Neural progenitor cell (in vitro differentiated cells): ENCODE measurements at regions not wholly inside any gene's neighbourhood (a gene's known extent, or its start where the extent isn't known, plus 50 kb on each side); places are given as distances from the start of the nearest gene placed in this dataset.

Experiments used
- DNase-seq: peaks from one replicate; pipeline ENCODE4 v3.0.0-alpha.2; 2016; ENCODE audit warnings: low spot score
- H2AFZ ChIP-seq: fragments of 200-600 bp; sonication (generic); replicated peaks from 2 replicates; pipeline ENCODE4 v1.6.1; 2016; ENCODE audit warnings: antibody characterized with exemption
- H3F3A ChIP-seq: fragments of 200-600 bp; sonication (generic); 2 replicates; pipeline ENCODE4 v1.6.1; 2016; ENCODE audit warnings: antibody characterized with exemption, low read depth
- H3K27ac ChIP-seq: fragments of 200-600 bp; sonication (generic); 2 replicates; pipeline ENCODE4 v1.5.1; 2016; ENCODE audit warnings: mild to moderate bottlenecking
- H3K27me3 ChIP-seq: fragments of 200-600 bp; sonication (generic); 2 replicates; pipeline ENCODE4 v1.6.1; 2016; ENCODE audit warnings: mild to moderate bottlenecking, moderate library complexity
- H3K36me3 ChIP-seq: fragments of 200-600 bp; sonication (generic); 2 replicates; pipeline ENCODE4 v1.5.1; 2016
- H3K4me1 ChIP-seq: fragments of 200-600 bp; sonication (generic); 2 replicates; pipeline ENCODE4 v1.6.1; 2016; ENCODE audit warnings: mixed run types
- H3K4me2 ChIP-seq: fragments of 200-600 bp; sonication (generic); 2 replicates; pipeline ENCODE4 v1.6.1; 2016
- H3K4me3 ChIP-seq: fragments of 200-600 bp; sonication (generic); 2 replicates; pipeline ENCODE4 v1.5.1; 2016
- H3K79me2 ChIP-seq: fragments of 200-600 bp; sonication (generic); 2 replicates; pipeline ENCODE4 v1.6.1; 2016; ENCODE audit warnings: low read depth
- H3K9ac ChIP-seq: fragments of 200-600 bp; sonication (generic); 2 replicates; pipeline ENCODE4 v1.6.1; 2016
- H3K9me3 ChIP-seq: fragments of 200-600 bp; sonication (generic); 2 replicates; pipeline ENCODE4 v1.5.1; 2016; ENCODE audit warnings: low read depth
- H4K20me1 ChIP-seq: fragments of 200-600 bp; sonication (generic); 2 replicates; pipeline ENCODE4 v1.6.1; 2016; ENCODE audit warnings: low read depth
- H3K27ac Mint-ChIP-seq: 3 replicates; pipeline ENCODE4 v1.8.0; 2021; ENCODE audit warnings: mixed read lengths
- H3K27me3 Mint-ChIP-seq: 2 replicates; pipeline ENCODE4 v1.8.0; 2022; ENCODE audit warnings: low read depth, mild to moderate bottlenecking, inconsistent platforms, moderate library complexity, mixed read lengths; ENCODE audit not compliant: insufficient read depth
- H3K36me3 Mint-ChIP-seq: 3 replicates; pipeline ENCODE4 v1.8.0; 2021; ENCODE audit warnings: mixed read lengths
- H3K4me1 Mint-ChIP-seq: 3 replicates; pipeline ENCODE4 v1.8.0; 2021; ENCODE audit warnings: mixed read lengths
- H3K4me3 Mint-ChIP-seq: 3 replicates; pipeline ENCODE4 v1.8.0; 2021; ENCODE audit warnings: mild to moderate bottlenecking, moderate library complexity, mixed read lengths
- H3K9me3 Mint-ChIP-seq: 3 replicates; pipeline ENCODE4 v1.8.0; 2020; ENCODE audit warnings: mixed read lengths
- EZH2 ChIP-seq: fragments of 200-600 bp; sonication (generic); IDR thresholded peaks from 2 replicates; pipeline ENCODE4 v1.6.1; 2017; ENCODE audit warnings: antibody characterized with exemption, mild to moderate bottlenecking, moderate library complexity
- EZH2phosphoT487 ChIP-seq: fragments of 200-600 bp; sonication (generic); IDR thresholded peaks from 2 replicates; pipeline ENCODE4 v1.6.1; 2017; ENCODE audit warnings: antibody characterized with exemption
- TF ChIP-seq, protein P1 (sequence below): fragments of 200-600 bp; sonication (generic); IDR thresholded peaks from 2 replicates; pipeline ENCODE4 v1.5.1; 2017; ENCODE audit warnings: antibody characterized with exemption, mild to moderate bottlenecking

DNA sequence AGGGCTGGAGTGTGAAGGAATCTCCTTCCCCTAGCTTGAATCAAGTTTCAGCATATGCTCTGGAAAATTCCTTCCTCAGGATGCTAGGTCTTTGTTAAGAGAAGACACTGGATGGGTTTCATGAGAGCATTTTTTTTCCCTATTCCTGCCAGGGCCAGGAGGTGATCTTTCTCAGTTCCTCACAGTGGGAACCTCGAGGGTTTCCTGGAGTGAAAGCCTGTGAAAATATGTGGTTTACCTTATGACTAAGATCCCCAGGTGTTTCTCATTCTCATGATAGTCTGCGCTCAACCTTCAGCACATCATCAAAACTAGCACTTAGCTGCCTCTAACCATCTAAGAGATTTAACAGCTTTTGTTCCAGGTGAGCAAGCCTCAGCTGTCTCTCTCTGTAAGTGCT is 985.3 kb upstream of the FAT3 start:
- DNase-seq, result no peak
- Histone ChIP-seq H3K27ac (no peak overlapping the region), H3K9me3 (no peaks in the 10 kb centered on the region), H3K36me3 (no peaks in the 10 kb centered on the region), H3K4me1 (no peaks in the 10 kb centered on the region), H4K20me1 (no peaks in the 10 kb centered on the region), H3K27me3 (no peaks in the 10 kb centered on the region), H3K4me2 (no peak overlapping the region), H3K9ac (no peak overlapping the region), H3K4me3 (no peak overlapping the region), H2AFZ (no peak overlapping the region), H3F3A (no peaks in the 10 kb centered on the region), H3K79me2 (no peaks in the 10 kb centered on the region)
- Mint-ChIP-seq H3K27me3 (no peaks in the 10 kb centered on the region), H3K9me3 (no peaks in the 10 kb centered on the region), H3K4me3 (no peak overlapping the region), H3K36me3 (no peaks in the 10 kb centered on the region), H3K27ac (no peak overlapping the region), H3K4me1 (no peaks in the 10 kb centered on the region)
- no peak for TF ChIP-seq EZH2phosphoT487
- TF ChIP-seq, protein P1, sequence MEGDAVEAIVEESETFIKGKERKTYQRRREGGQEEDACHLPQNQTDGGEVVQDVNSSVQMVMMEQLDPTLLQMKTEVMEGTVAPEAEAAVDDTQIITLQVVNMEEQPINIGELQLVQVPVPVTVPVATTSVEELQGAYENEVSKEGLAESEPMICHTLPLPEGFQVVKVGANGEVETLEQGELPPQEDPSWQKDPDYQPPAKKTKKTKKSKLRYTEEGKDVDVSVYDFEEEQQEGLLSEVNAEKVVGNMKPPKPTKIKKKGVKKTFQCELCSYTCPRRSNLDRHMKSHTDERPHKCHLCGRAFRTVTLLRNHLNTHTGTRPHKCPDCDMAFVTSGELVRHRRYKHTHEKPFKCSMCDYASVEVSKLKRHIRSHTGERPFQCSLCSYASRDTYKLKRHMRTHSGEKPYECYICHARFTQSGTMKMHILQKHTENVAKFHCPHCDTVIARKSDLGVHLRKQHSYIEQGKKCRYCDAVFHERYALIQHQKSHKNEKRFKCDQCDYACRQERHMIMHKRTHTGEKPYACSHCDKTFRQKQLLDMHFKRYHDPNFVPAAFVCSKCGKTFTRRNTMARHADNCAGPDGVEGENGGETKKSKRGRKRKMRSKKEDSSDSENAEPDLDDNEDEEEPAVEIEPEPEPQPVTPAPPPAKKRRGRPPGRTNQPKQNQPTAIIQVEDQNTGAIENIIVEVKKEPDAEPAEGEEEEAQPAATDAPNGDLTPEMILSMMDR, result no peak
- no peak for TF ChIP-seq EZH2

GRCh38 chr11:91231226-91231625 is 993.4 kb upstream of the FAT3 start:
- Histone ChIP-seq H3K4me2 (no peak overlapping the region), H3K4me1 (no peaks in the 10 kb centered on the region), H3K4me3 (no peak overlapping the region), H2AFZ (no peak overlapping the region), H3K36me3 (no peaks in the 10 kb centered on the region), H3F3A (no peaks in the 10 kb centered on the region), H3K9ac (no peak overlapping the region), H3K27ac (no peak overlapping the region), H4K20me1 (no peaks in the 10 kb centered on the region), H3K79me2 (no peaks in the 10 kb centered on the region), H3K9me3 (no peaks in the 10 kb centered on the region), H3K27me3 (no peaks in the 10 kb centered on the region)
- H3K4me3 Mint-ChIP-seq, result no peak overlapping the region
- DNase-seq, result no peak
- TF ChIP-seq EZH2phosphoT487 (no peak), EZH2 (no peak)
- TF ChIP-seq, protein P1, result no peak
- no peaks in the 10 kb centered on the region for H3K36me3 Mint-ChIP-seq
- no peaks in the 10 kb centered on the region for H3K4me1 Mint-ChIP-seq
- H3K27me3 Mint-ChIP-seq, result no peaks in the 10 kb centered on the region
- H3K27ac Mint-ChIP-seq, result no peak overlapping the region
- H3K9me3 Mint-ChIP-seq, result no peaks in the 10 kb centered on the region

GRCh38 chr11:91230647-91231046 is 994.0 kb upstream of the FAT3 start:
- no peak for DNase-seq
- Histone ChIP-seq H3K4me1 (no peaks in the 10 kb centered on the region), H2AFZ (no peak overlapping the region), H3K9ac (no peak overlapping the region), H3K27me3 (no peaks in the 10 kb centered on the region), H4K20me1 (no peaks in the 10 kb centered on the region), H3F3A (no peaks in the 10 kb centered on the region), H3K9me3 (no peaks in the 10 kb centered on the region), H3K27ac (no peak overlapping the region), H3K4me3 (no peak overlapping the region), H3K4me2 (no peak overlapping the region), H3K79me2 (no peaks in the 10 kb centered on the region), H3K36me3 (no peaks in the 10 kb centered on the region)
- H3K4me3 Mint-ChIP-seq, result no peak overlapping the region
- H3K27me3 Mint-ChIP-seq, result no peaks in the 10 kb centered on the region
- TF ChIP-seq EZH2phosphoT487, result no peak
- no peak for TF ChIP-seq EZH2
- TF ChIP-seq, protein P1, result no peak
- H3K27ac Mint-ChIP-seq, result no peak overlapping the region
- no peaks in the 10 kb centered on the region for H3K4me1 Mint-ChIP-seq
- H3K36me3 Mint-ChIP-seq, result no peaks in the 10 kb centered on the region
- H3K9me3 Mint-ChIP-seq, result peaks cover 1% of the 10 kb centered on the region

GRCh38 chr11:91222830-91223229 is 1000.0 kb upstream of the CHORDC1 start:
- Mint-ChIP-seq H3K36me3 (no peaks in the 10 kb centered on the region), H3K4me3 (no peak overlapping the region), H3K27me3 (no peaks in the 10 kb centered on the region), H3K27ac (no peak overlapping the region), H3K9me3 (peaks cover 3% of the 10 kb centered on the region), H3K4me1 (no peaks in the 10 kb centered on the region)
- no peak overlapping the region for H3K27ac ChIP-seq
- H3K4me2 ChIP-seq, result no peak overlapping the region
- no peaks in the 10 kb centered on the region for H3K4me1 ChIP-seq
- H3K27me3 ChIP-seq, result no peaks in the 10 kb centered on the region
- no peak overlapping the region for H3K9ac ChIP-seq
- DNase-seq, result no peak
- no peaks in the 10 kb centered on the region for H3F3A ChIP-seq
- H3K36me3 ChIP-seq, result no peaks in the 10 kb centered on the region
- TF ChIP-seq, protein P1, result no peak
- TF ChIP-seq EZH2phosphoT487, result no peak
- no peak for TF ChIP-seq EZH2
- H3K79me2 ChIP-seq, result no peaks in the 10 kb centered on the region
- no peak overlapping the region for H3K4me3 ChIP-seq
- H4K20me1 ChIP-seq, result no peaks in the 10 kb centered on the region
- no peaks in the 10 kb centered on the region for H3K9me3 ChIP-seq
- H2AFZ ChIP-seq, result no peak overlapping the region
